ENCODE measurements at regions not wholly inside any gene's neighbourhood (a gene's known extent, or its start where the extent isn't known, plus 50 kb on each side); places are given as distances from the start of the nearest gene placed in this dataset.
A peak's percentile ranks its signal among the peaks of the same experiment; 100 is the strongest.

DNA sequence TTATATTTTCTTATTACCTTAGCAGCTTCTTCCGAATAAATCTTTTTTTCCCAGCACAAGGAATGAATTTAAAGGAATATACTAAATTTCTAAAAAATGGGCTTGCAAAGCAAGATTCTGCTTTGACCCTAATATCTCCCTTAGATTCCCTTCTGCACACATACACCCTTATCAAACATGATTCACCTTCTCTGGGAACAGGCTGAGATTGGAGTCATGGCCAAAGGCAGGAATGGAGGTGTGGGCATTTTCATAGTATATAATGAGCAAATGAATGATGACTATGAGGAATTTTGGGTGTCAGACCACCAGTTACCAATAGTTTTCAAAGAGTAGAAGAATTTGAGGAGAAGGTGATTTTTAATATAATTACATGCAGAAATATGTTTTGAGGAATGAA, 231.3 kb upstream of the CDH11 start:
- DNase-seq (ENCODE audit: low read depth in 4 of 6, low spot score in 6 of 6): no peak
- no CpG with 5 or more reads among the region's 1 CpG for WGBS (ENCODE audit: insufficient coverage)
- no peak overlapping the region for H3K4me3 ChIP-seq (ENCODE audit: low read depth, low read length)
- H3K4me1 ChIP-seq (ENCODE audit: control insufficient read depth, insufficient read depth, low read length): no peaks in the 10 kb centered on the region
- H3K27me3 ChIP-seq (ENCODE audit: control insufficient read depth, insufficient read depth, low read length): no peaks in the 10 kb centered on the region
- no peak overlapping the region for H3K27ac ChIP-seq (ENCODE audit: low read depth, low read length)
- no peaks in the 10 kb centered on the region for H3K36me3 ChIP-seq (ENCODE audit: control insufficient read depth, insufficient read depth, low read length)
- H3K9me3 ChIP-seq (ENCODE audit: control insufficient read depth, insufficient read depth, low read length): no peaks in the 10 kb centered on the region

DNA sequence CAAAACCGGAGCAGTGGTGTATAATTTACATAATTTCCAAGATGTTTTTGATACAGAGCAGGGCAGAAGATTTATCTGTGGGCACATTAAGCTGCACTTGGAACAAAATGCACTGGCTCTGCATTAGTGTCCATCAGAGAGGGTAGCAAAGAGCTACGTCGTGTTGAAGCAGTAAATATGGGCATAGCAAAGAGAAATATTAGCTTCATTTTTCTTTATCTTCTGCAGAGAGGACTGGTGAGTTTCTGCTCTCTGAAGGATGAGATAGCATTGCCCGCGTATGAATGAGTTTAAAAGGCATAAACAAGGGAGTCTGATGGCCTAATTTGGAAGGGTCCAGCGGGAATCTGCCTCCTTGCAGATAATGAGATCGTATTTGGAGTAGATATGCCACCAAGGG, 227.8 kb upstream of the CDH11 start:
- no peak overlapping the region for H3K4me3 ChIP-seq (ENCODE audit: low read depth, low read length)
- H3K9me3 ChIP-seq (ENCODE audit: control insufficient read depth, insufficient read depth, low read length): no peaks in the 10 kb centered on the region
- no peaks in the 10 kb centered on the region for H3K4me1 ChIP-seq (ENCODE audit: control insufficient read depth, insufficient read depth, low read length)
- peak in 1 of 6 donors; percentile 57 for DNase-seq (ENCODE audit: low read depth in 4 of 6, low spot score in 6 of 6)
- WGBS (ENCODE audit: insufficient coverage): 100% methylated on average over 1 of the region's 7 CpGs
- H3K36me3 ChIP-seq (ENCODE audit: control insufficient read depth, insufficient read depth, low read length): no peaks in the 10 kb centered on the region
- H3K27me3 ChIP-seq (ENCODE audit: control insufficient read depth, insufficient read depth, low read length): no peaks in the 10 kb centered on the region
- no peak overlapping the region for H3K27ac ChIP-seq (ENCODE audit: low read depth, low read length)

DNA sequence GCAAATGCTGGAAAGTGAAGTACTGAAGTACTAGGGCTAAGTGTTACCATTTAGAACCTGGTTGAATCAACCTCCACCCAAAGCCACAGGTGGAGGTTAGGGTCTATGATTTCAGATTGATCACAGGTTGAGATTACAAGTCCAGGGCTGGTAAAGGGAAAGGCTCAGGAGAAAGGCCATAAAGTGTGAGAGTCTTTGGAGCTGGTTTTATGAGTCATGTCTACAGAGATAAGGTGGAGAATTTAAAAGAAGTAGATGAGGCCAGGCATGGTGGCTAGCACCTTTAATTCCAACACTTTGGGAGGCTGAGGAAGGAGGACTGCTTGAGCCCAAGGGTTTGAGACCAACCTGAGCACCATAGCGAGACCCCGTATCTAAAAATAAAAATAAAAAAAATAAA, 221.7 kb upstream of the CDH11 start:
- DNase-seq (ENCODE audit: low read depth in 4 of 6, low spot score in 6 of 6): no peak
- Histone ChIP-seq H3K4me3 (ENCODE audit: low read depth, low read length) (no peak overlapping the region), H3K27ac (ENCODE audit: low read depth, low read length) (no peak overlapping the region), H3K4me1 (ENCODE audit: control insufficient read depth, insufficient read depth, low read length) (no peaks in the 10 kb centered on the region), H3K9me3 (ENCODE audit: control insufficient read depth, insufficient read depth, low read length) (no peaks in the 10 kb centered on the region), H3K27me3 (ENCODE audit: control insufficient read depth, insufficient read depth, low read length) (no peaks in the 10 kb centered on the region), H3K36me3 (ENCODE audit: control insufficient read depth, insufficient read depth, low read length) (no peaks in the 10 kb centered on the region)
- WGBS (ENCODE audit: insufficient coverage): no CpG with 5 or more reads among the region's 2 CpGs

DNA sequence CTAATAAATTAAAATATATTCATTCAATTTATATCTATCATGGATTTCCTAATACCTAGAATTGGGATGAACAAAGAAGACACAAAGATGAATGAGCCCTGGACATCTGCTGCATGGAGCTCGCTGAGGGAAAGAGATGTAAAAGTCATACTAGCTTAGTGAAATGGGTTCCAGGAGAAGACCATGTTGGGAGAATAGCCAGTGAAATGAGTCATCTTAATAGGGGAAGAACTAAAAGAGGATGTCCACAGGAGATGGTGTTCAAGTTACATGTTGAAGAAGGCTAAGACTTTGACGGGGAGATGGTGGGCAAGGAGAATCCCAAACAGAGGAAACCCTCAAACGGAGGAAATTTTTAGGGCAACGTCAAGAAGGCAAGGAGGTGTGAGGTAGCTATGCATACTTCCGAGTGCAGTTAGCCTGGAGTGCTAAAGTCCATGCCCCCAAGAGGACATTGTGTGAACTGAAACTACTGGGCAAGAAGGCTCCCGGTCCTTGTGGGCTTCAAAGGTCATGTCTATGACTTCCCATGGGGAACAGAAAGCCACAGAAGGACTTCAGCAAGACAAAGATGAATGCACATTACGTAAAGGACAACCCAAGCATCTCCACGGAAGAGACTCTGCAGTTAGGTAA, 220.5 kb upstream of the CDH11 start:
- Histone ChIP-seq H3K4me1 (ENCODE audit: control insufficient read depth, insufficient read depth, low read length) (no peaks in the 10 kb centered on the region), H3K27ac (ENCODE audit: low read depth, low read length) (no peak overlapping the region), H3K4me3 (ENCODE audit: low read depth, low read length) (no peak overlapping the region), H3K36me3 (ENCODE audit: control insufficient read depth, insufficient read depth, low read length) (no peaks in the 10 kb centered on the region), H3K9me3 (ENCODE audit: control insufficient read depth, insufficient read depth, low read length) (no peaks in the 10 kb centered on the region), H3K27me3 (ENCODE audit: control insufficient read depth, insufficient read depth, low read length) (no peaks in the 10 kb centered on the region)
- 85% methylated on average over 6 of the region's 8 CpGs for WGBS (ENCODE audit: insufficient coverage)
- no peak for DNase-seq (ENCODE audit: low read depth in 4 of 6, low spot score in 6 of 6)

DNA sequence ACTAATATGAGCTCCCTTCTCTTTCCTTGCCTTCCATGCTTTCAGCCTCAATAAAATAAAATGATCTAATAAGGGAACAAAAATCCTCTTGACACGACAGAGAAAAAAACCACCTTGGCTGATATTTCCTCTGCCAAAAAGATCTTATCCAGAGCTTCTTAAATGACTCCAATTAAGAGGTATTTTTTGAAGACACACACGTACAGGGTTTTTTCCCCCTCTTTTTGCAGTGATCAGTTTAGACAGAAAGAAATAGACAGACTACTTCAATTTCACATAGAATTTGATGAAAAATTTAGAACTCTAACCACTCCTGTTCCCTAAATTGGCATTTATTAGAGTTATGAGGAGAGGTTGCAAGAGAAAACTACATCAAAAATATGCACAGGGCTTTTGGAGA, 217.2 kb upstream of the CDH11 start:
- H3K27ac ChIP-seq (ENCODE audit: low read depth, low read length): no peak overlapping the region
- WGBS (ENCODE audit: insufficient coverage): no CpG with 5 or more reads among the region's 2 CpGs
- no peak overlapping the region for H3K4me3 ChIP-seq (ENCODE audit: low read depth, low read length)
- H3K27me3 ChIP-seq (ENCODE audit: control insufficient read depth, insufficient read depth, low read length): no peaks in the 10 kb centered on the region
- H3K36me3 ChIP-seq (ENCODE audit: control insufficient read depth, insufficient read depth, low read length): no peaks in the 10 kb centered on the region
- no peak for DNase-seq (ENCODE audit: low read depth in 4 of 6, low spot score in 6 of 6)
- H3K9me3 ChIP-seq (ENCODE audit: control insufficient read depth, insufficient read depth, low read length): no peaks in the 10 kb centered on the region
- no peaks in the 10 kb centered on the region for H3K4me1 ChIP-seq (ENCODE audit: control insufficient read depth, insufficient read depth, low read length)

DNA sequence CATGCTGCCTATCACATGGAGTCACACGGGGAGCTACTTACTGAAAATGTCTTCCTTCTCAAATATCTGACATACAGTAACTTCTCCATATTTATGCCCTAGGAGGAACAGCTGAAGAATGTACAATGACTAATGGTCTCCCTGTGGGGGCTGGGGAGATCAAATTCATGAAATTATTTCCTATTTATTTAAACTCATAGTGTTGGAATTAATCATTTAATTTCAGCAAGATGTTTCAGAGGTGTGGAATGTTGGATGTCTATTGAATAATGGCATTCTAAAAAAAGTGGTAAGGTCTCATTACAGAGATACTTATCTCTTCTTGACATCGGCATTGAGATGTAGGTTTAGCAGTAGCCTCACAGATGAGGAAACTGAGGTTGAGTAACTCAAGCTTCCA, 214.3 kb upstream of the CDH11 start:
- no peaks in the 10 kb centered on the region for H3K4me1 ChIP-seq (ENCODE audit: control insufficient read depth, insufficient read depth, low read length)
- no peaks in the 10 kb centered on the region for H3K36me3 ChIP-seq (ENCODE audit: control insufficient read depth, insufficient read depth, low read length)
- no peak for DNase-seq (ENCODE audit: low read depth in 4 of 6, low spot score in 6 of 6)
- no peaks in the 10 kb centered on the region for H3K9me3 ChIP-seq (ENCODE audit: control insufficient read depth, insufficient read depth, low read length)
- WGBS (ENCODE audit: insufficient coverage): no CpG with 5 or more reads among the region's 2 CpGs
- H3K27ac ChIP-seq (ENCODE audit: low read depth, low read length): no peak overlapping the region
- no peaks in the 10 kb centered on the region for H3K27me3 ChIP-seq (ENCODE audit: control insufficient read depth, insufficient read depth, low read length)
- no peak overlapping the region for H3K4me3 ChIP-seq (ENCODE audit: low read depth, low read length)

DNA sequence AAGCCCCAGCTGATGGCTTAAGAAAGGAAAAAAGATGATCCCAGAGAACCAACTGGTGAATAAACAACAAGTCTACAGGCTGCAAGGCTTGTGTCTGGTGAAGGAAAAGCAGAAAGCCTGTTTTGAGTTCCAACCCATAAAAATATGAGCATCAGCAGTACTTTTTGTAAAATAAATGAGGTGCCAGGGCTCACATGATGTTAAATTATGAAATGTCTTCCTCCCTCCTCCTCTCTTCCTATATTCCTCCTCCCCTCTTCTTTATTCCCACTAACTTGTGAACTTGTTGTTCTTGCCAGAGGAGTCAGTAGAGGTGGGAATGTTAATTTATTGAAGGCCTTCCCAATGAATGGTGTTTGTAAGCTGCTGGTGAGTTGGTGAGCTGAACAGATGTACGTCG, 212.2 kb upstream of the CDH11 start:
- H3K27ac ChIP-seq (ENCODE audit: low read depth, low read length): no peak overlapping the region
- H3K27me3 ChIP-seq (ENCODE audit: control insufficient read depth, insufficient read depth, low read length): no peaks in the 10 kb centered on the region
- no peak for DNase-seq (ENCODE audit: low read depth in 4 of 6, low spot score in 6 of 6)
- H3K4me1 ChIP-seq (ENCODE audit: control insufficient read depth, insufficient read depth, low read length): no peaks in the 10 kb centered on the region
- H3K4me3 ChIP-seq (ENCODE audit: low read depth, low read length): no peak overlapping the region
- no peaks in the 10 kb centered on the region for H3K36me3 ChIP-seq (ENCODE audit: control insufficient read depth, insufficient read depth, low read length)
- no CpG with 5 or more reads among the region's 2 CpGs for WGBS (ENCODE audit: insufficient coverage)
- no peaks in the 10 kb centered on the region for H3K9me3 ChIP-seq (ENCODE audit: control insufficient read depth, insufficient read depth, low read length)

DNA sequence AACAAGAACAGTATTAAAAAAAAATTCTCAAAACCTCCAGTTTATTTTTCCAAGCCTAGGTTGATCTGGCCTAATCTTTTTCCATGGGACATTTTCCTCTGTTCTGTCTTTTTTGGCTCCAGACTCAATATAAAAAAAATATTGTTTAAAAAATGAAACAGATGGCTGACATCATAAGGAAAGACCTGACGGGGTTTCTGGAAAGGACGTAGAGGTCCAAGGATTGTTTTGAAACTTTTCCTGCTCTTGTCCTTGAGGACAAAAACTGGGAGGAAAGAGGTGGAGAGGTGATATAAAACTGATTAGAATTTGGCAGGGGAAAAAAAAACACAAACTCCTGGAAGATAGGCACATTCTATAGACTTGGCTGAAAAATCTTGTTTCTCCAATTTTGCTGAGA, 211.4 kb upstream of the CDH11 start:
- Histone ChIP-seq H3K4me3 (ENCODE audit: low read depth, low read length) (no peak overlapping the region), H3K4me1 (ENCODE audit: control insufficient read depth, insufficient read depth, low read length) (no peaks in the 10 kb centered on the region), H3K9me3 (ENCODE audit: control insufficient read depth, insufficient read depth, low read length) (no peaks in the 10 kb centered on the region), H3K27ac (ENCODE audit: low read depth, low read length) (no peak overlapping the region), H3K27me3 (ENCODE audit: control insufficient read depth, insufficient read depth, low read length) (no peaks in the 10 kb centered on the region), H3K36me3 (ENCODE audit: control insufficient read depth, insufficient read depth, low read length) (no peaks in the 10 kb centered on the region)
- DNase-seq (ENCODE audit: low read depth in 4 of 6, low spot score in 6 of 6): no peak
- WGBS (ENCODE audit: insufficient coverage): 88% methylated on average over 2 of the region's 2 CpGs

DNA sequence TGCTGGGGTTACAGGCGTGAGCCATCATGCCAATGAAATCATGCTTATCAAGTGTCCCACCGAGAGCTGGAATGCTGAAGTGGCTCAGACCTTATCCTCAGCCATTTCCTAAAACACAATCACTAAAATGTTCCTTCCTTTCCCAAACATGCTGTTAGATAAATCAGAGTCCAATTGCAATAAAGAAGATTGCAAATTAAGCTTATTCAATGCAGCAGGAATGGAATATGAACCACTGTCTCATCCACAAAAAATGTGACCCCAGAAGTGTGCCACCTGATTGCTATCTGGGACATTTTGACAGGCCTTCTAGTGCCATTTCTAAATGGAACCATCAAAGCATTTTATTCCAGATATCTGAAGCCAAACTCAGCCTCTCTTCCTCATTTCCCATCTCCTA, 205.5 kb upstream of the CDH11 start:
- no peaks in the 10 kb centered on the region for H3K9me3 ChIP-seq (ENCODE audit: control insufficient read depth, insufficient read depth, low read length)
- H3K27me3 ChIP-seq (ENCODE audit: control insufficient read depth, insufficient read depth, low read length): no peaks in the 10 kb centered on the region
- no peak for DNase-seq (ENCODE audit: low read depth in 4 of 6, low spot score in 6 of 6)
- no peak overlapping the region for H3K27ac ChIP-seq (ENCODE audit: low read depth, low read length)
- no peaks in the 10 kb centered on the region for H3K4me1 ChIP-seq (ENCODE audit: control insufficient read depth, insufficient read depth, low read length)
- 95% methylated on average over 2 of the region's 2 CpGs for WGBS (ENCODE audit: insufficient coverage)
- no peak overlapping the region for H3K4me3 ChIP-seq (ENCODE audit: low read depth, low read length)
- H3K36me3 ChIP-seq (ENCODE audit: control insufficient read depth, insufficient read depth, low read length): no peaks in the 10 kb centered on the region

DNA sequence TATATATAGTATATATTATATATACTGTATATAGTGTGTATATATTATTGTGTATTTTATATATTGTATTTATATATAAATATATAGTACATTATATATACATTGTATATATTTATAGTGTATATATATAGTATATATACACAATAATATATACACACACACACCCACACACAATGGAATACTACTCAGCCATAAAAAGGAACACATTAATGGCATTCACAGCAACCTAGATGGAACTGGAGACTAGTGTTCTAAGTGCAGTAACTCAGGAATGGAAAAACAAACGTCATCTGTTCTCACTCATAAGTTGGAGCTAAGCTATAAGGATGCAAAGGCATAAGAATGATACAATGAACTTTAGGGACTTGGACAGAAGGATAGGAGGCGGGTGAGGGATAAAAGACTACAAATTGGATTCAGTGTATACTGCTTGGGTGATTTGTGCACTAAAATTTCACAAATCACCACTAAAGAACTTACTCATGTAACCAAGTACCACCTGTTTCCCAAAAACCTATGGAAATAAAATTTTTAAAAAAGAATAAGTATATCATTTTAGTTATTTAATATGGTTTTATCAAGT, 201.9 kb upstream of the CDH11 start:
- DNase-seq (ENCODE audit: low read depth in 4 of 6, low spot score in 6 of 6): no peak
- WGBS (ENCODE audit: insufficient coverage): 100% methylated on average over 1 of the region's 2 CpGs

More for the DNA sequence above, 201.9 kb upstream of the CDH11 start:
- no peaks in the 10 kb centered on the region for H3K4me1 ChIP-seq (ENCODE audit: control insufficient read depth, insufficient read depth, low read length)
- no peak overlapping the region for H3K27ac ChIP-seq (ENCODE audit: low read depth, low read length)
- no peak overlapping the region for H3K4me3 ChIP-seq (ENCODE audit: low read depth, low read length)
- no peaks in the 10 kb centered on the region for H3K27me3 ChIP-seq (ENCODE audit: control insufficient read depth, insufficient read depth, low read length)
- no peaks in the 10 kb centered on the region for H3K36me3 ChIP-seq (ENCODE audit: control insufficient read depth, insufficient read depth, low read length)
- no peaks in the 10 kb centered on the region for H3K9me3 ChIP-seq (ENCODE audit: control insufficient read depth, insufficient read depth, low read length)
